GM12865 (cell line): ENCODE measurements at regions not wholly inside any gene's neighbourhood (a gene's known extent, or its start where the extent isn't known, plus 50 kb on each side); places are given as distances from the start of the nearest gene placed in this dataset.

Source experiments
- DNase-seq: peaks from one replicate; pipeline ENCODE4 v3.0.0; 2010; ENCODE audit warnings: low read depth
- H3K4me3 ChIP-seq: 2 replicates; pipeline ENCODE4 v1.5.1; 2011; ENCODE audit warnings: mild to moderate bottlenecking, low read depth, low read length, control low read depth
- CTCF ChIP-seq: IDR thresholded peaks from 2 replicates; pipeline ENCODE4 v1.5.1; 2011; ENCODE audit warnings: low read length, control low read depth, low read depth, inconsistent platforms; ENCODE audit not compliant: insufficient read depth; ENCODE audit errors: missing control alignments

GRCh38 chr2:145159676-145160075 lies 639.8 kb upstream of the ZEB2 start:
- TF ChIP-seq CTCF: no peak
- no peak for DNase-seq

GRCh38 chr2:145157741-145158591 lies 638.0 kb upstream of the ZEB2 start:
- TF ChIP-seq CTCF: no peak
- no peak overlapping the region for H3K4me3 ChIP-seq
- no peak for DNase-seq

More at GRCh38 chr2:145159676-145160075, 639.8 kb upstream of the ZEB2 start:
- H3K4me3 ChIP-seq: no peak overlapping the region

- TF ChIP-seq CTCF: no peak
- no peak for DNase-seq
- no peak overlapping the region for H3K4me3 ChIP-seq
Measured at GRCh38 chr2:145157036-145157675, 637.2 kb upstream of the ZEB2 start.

GRCh38 chr2:145156199-145156598 lies 636.3 kb upstream of the ZEB2 start:
- no peak for TF ChIP-seq CTCF
- H3K4me3 ChIP-seq: no peak overlapping the region
- no peak for DNase-seq

- TF ChIP-seq CTCF: no peak
Measured at GRCh38 chr2:145155196-145155595, 635.3 kb upstream of the ZEB2 start.

GRCh38 chr2:145154731-145155130 lies 634.8 kb upstream of the ZEB2 start:
- no peak for DNase-seq
- no peak overlapping the region for H3K4me3 ChIP-seq
- TF ChIP-seq CTCF: no peak

More at GRCh38 chr2:145155196-145155595, 635.3 kb upstream of the ZEB2 start:
- no peak overlapping the region for H3K4me3 ChIP-seq
- no peak for DNase-seq
